GM18861 (cell line): ENCODE measurements at regions not wholly inside any gene's neighbourhood (a gene's known extent, or its start where the extent isn't known, plus 50 kb on each side); places are given as distances from the start of the nearest gene placed in this dataset.

Source experiments
- ATAC-seq: cut with Tn5 transposase; IDR thresholded peaks from one replicate; pipeline ENCODE4 v1.9.1; 2021; ENCODE audit not compliant: unreplicated experiment

- no peak for ATAC-seq
Observed at GRCh38 chr7:125409921-125410320, 480.3 kb upstream of the POT1 start.

GRCh38 chr7:125406111-125406510, 476.5 kb upstream of the POT1 start:
- no peak for ATAC-seq

- no peak for ATAC-seq
Observed at GRCh38 chr7:125399408-125399807, 469.8 kb upstream of the POT1 start.

- no peak for ATAC-seq
Observed at GRCh38 chr7:125396466-125397151, 467.0 kb upstream of the POT1 start.

GRCh38 chr7:125391921-125392320, 462.3 kb upstream of the POT1 start:
- no peak for ATAC-seq

DNA sequence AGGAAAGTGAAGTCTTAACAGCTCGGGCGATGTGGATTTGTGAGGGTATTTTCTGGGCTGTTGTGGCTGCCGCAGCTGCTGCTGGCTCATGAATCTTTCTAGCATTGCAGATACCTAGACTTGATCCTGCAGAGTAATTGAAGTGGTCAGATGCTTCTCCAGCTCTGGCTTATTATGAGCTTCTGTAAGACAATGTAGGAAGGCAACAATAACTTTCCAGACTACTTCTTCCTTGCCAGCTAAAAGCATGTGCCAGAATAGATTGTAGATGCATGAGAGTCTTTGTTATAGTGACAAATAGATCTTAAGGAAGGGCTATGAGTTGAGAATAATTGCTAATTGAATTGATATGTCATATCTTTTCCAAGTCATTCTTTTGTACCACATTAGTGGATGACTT, 461.4 kb upstream of the POT1 start:
- no peak for ATAC-seq

- no peak for ATAC-seq
Observed at GRCh38 chr7:125386211-125386610, 456.6 kb upstream of the POT1 start.

DNA sequence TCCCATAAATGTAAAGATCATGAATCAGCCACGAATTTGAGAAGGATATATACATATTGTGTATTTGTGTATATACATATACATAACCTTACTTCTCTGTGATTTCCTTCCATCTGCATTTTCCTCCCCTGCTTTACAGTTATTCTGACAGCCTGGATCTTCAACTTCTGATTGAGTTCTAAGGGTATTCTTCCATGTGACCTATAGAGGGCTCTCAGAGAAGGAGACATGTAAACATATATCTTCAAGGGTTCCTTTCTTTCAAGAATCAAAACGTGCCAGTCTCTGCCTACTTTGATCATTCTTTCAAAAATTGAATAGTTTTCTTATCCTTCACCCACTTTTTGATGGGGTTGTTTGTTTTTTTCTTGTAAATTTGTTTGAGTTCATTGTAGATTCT, 453.7 kb upstream of the POT1 start:
- ATAC-seq, result no peak

GRCh38 chr7:125382401-125382800, 452.8 kb upstream of the POT1 start:
- ATAC-seq, result no peak

DNA sequence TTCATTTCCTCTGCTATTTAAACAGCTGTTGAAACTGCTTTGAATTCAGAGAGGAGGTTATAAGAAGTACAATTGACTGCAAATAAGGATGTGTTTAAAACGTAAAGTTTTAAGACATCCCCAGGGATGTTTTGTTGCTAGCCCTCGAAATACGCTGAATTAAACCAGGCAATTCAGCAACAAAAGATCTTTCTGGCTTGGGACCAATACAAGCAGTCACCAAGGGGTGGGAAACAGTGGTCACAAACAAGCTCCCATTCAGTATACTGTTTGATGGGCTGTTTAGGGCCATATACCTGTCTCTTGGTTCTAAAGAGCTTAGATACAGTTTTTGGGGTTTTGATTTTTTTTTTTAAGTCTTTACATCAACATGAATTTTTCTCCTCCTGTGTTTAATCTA, 446.3 kb upstream of the POT1 start:
- no peak for ATAC-seq

- ATAC-seq, result no peak
Observed at GRCh38 chr7:125370502-125370901, 440.9 kb upstream of the POT1 start.

GRCh38 chr7:125363873-125364272, 434.2 kb upstream of the POT1 start:
- no peak for ATAC-seq

DNA sequence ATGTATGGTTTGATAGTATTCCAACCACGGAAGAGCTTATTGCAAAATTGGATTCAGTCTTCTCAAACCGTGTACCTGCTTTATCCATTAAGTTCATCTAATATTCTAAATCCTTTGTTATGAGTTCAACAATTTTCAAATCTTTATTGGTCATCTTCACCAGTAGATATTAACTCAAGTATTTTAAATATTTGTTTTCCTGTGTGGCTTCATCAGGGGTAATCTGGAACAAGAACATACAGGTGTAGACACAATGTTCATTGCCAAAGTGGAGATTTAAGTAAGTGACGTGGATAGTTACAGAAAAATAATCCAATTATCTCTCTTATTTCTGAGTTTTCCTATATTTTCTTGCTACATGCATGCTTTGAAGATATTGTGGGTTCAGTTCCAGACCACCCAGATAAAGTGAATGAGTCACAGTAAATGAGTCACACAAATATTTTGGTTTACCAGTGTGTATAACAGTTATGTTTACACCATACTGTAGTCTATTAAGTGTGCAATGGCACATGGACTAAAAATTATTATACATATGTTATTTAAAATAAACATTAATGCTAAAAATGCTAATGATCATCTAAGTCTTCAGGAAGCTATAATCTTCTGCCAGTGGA, 429.0 kb upstream of the POT1 start:
- no peak for ATAC-seq

DNA sequence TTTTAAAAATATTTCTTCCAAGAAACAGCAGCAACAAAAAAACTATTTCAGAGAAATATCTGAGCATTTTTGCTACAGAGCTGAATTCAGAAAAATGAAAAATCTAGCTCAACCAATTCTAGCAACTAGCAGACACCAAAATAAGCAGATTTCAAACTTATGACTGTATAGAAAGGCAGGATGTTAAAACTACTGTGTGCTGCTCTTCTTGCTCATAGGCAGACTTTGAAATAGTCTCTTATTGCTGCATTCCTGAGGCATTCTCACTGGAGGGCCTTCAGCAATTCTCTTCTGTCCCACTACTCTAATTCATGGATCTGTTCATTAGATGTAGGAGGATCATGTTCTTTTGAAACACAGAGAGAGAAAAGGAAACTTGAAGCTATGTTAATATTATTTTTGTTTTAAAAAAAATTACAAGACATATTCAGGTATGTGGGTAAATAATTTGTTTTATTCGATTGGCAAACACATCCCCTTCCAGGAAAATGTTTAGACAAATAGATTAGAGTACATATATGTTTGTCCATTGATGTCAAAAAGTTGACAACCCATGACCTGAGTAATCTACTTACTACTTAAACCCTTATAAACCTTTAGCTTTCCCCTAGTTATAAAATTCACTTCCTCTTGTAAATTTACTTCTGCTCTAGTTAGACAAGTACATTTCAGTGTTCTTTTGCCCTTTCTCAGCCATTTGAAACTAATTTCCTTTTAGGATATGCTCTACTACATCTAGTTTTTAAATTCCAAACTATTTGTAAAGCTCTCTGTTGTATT, 428.2 kb upstream of the POT1 start:
- no peak for ATAC-seq

- peak; percentile 83 for ATAC-seq
Observed at GRCh38 chr7:125355899-125356298, 426.3 kb upstream of the POT1 start.

DNA sequence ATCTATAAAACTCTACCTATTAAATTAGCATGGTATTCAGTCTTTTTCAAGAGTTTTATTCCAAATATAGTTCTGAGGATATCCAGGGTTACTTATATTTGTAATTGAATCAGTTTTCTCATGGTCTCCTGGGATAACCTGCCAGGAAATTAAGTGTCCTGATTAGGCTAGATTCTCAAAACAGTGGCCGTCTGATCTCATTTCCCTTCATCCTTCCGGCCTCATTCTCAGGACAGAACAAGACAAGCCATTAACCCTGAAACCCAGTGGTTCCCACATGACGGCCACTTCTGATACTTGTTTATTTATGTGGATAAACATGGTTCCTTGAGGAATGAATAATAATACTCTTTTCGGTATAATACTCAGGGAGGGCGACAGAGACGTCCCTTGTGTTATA, 417.6 kb upstream of the POT1 start:
- no peak for ATAC-seq

DNA sequence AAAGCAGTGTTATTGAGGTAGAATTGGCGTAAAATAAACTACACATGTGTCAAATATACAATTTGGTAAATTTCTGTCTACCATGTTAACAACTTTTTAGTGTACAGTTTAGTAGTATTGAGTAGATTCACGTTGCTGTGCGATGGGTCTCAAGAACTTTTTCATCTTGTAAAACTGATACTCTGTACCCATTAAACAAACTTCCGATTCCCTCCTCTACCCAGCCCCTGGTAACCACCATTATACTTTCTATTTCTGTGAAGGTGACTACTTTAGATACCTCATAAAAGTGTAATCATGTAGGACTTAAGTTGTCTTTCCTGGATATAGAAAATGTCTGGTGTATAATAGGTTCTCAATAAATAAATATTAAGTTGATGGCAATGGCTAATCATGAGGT, 408.5 kb upstream of the POT1 start:
- no peak for ATAC-seq

GRCh38 chr7:125336326-125336725, 406.7 kb upstream of the POT1 start:
- no peak for ATAC-seq

DNA sequence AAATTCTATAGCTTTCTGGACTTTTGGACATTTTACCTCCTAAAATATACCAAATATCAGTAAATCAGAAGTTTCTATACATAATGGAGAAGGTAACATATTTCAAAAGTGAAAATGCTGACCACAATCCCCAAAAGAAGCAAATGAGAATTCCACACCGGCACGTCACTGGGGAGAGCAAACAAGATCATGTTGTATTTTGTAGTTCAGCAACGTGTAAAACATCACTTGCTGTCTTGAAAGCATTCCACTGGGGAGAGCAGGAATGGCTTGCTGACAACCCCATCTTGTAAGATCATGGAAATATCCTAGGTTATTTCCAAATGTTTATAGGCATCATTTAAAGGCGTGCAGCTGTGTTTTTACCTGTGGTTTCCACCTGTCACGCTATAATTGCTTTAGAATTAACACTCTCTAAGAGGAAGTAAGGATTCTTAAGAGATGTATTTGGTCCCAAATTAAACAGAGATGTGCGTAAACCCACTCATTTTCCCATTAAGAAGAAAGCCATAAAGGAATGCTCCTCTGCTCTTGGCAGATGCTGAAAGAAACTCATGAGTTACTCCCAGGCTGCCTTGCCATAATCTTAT, 397.1 kb upstream of the POT1 start:
- no peak for ATAC-seq

DNA sequence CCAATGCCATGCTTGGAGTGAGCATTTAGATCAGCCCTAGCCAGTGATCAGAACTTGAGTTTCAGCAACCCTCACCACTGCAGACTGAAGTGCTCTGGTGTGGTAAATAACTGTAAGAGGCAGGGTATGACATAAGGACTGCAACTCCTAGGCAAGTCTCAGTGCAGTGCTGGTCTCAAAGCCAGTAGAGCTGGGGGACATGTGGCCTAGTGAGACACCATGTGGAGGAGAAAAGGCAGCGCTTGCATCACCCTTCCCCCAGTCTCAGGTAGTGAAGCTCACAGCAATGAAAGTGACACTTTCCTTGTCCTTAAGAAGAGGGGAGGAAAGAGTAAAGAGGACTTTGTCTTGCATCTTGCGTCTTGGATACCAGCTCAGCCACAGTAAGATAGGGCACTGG, 386.8 kb upstream of the POT1 start:
- peak; percentile 49 for ATAC-seq

DNA sequence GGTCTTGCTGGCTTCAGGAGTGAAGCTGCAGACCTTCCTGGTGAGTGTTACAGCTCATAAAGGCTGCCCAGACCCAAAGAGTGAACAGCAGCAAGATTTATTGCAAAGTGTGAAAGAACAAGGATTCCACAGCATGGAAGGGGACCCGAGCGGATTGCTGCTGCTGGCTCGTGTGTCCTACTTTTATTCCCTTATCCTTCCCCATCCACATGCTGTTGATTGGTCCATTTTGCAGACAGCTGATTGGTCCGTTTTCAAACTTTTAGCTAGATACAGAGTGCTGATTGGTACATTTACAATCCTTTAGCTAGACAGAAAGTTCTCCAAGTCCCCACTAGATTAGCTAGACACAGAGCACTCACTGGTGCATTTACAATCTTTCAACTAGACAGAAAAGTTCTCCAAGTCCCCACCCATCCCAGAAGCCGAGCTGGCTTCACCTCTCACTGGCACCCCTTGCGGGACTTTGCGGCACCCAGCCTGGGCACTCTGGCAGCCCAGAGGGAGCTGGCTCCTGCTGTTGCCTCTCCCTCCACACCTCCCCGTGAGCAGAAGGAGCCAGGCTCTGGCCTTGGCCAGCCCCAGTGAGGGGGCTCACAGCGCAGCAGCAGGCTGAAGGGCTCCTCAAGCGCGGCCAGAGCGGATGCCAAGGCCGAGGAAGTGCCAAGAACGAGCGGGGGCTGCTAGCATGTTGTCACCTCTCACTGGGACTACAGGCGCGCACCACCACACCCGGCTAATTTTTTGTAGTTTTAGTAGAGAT, 369.6 kb upstream of the POT1 start:
- no peak for ATAC-seq
